Endothelial cell of umbilical vein (primary cell): ENCODE measurements at regions not wholly inside any gene's neighbourhood (a gene's known extent, or its start where the extent isn't known, plus 50 kb on each side); places are given as distances from the start of the nearest gene placed in this dataset.

Experiments
- BruUV-seq: library from RNA; stranded (reverse); fragments of 400-500 nt; replicated peaks from 2 replicates; lab custom pipeline; 2021; lab: Mats Ljungman, UMichigan
- CTCF ChIA-PET: fragments of 300-600, 350-600 bp; sonication (Branson Sonifier 250); formaldehyde crosslinking; loops from one replicate; lab custom pipeline; 2021; ENCODE audit warnings: antibody characterized with exemption, inconsistent platforms; lab: Charles Lee
- POLR2A ChIA-PET: fragments of 300-600, 350-600 bp; sonication (Branson Sonifier 250); formaldehyde crosslinking; loops from one replicate; lab custom pipeline; 2021; ENCODE audit warnings: antibody characterized with exemption, inconsistent platforms; lab: Charles Lee
- DNase-seq: peaks from one replicate; pipeline ENCODE4 v3.0.0-alpha.2; 2011; ENCODE audit warnings: low read depth, low spot score
- FAIRE-seq: peaks from 2 replicates; lab custom pipeline; 2011; peaks lifted over from hg19 to GRCh38; lab: Jason Lieb, UNC
- H2AFZ ChIP-seq: 2 replicates; pipeline ENCODE4 v1.6.0; 2012; ENCODE audit warnings: low read depth, low read length, control low read depth, inconsistent platforms
- H3K27ac ChIP-seq: 2 replicates; pipeline ENCODE4 v1.5.1; 2011; ENCODE audit warnings: low read depth, mild to moderate bottlenecking, control low read depth, low read length, moderate library complexity; ENCODE audit not compliant: insufficient read depth
- H3K27me3 ChIP-seq, 2 experiments: 2 replicates each; pipeline versions ENCODE4 v1.6.0 to v1.6.1; 2011; ENCODE audit warnings: low read length in 2 of 2, mixed read lengths in 1 of 2; ENCODE audit not compliant: control insufficient read depth in 2 of 2, insufficient read depth in 2 of 2
- H3K36me3 ChIP-seq, 2 experiments: 2 replicates in 1 of 2; 3 replicates in 1 of 2; pipeline ENCODE4 v1.5.1; 2011; ENCODE audit warnings: low read length in 2 of 2, mild to moderate bottlenecking in 1 of 2, moderate library complexity in 1 of 2; ENCODE audit not compliant: control insufficient read depth in 2 of 2, insufficient read depth in 2 of 2; ENCODE audit errors: extremely low read depth in 1 of 2
- H3K4me1 ChIP-seq: 3 replicates; pipeline ENCODE4 v1.5.1; 2011; ENCODE audit warnings: mild to moderate bottlenecking, low read length; ENCODE audit not compliant: control insufficient read depth, insufficient read depth; ENCODE audit errors: extremely low read depth
- H3K4me2 ChIP-seq: 2 replicates; pipeline ENCODE4 v1.6.1; 2011; ENCODE audit warnings: low read length, control low read depth, mixed read lengths; ENCODE audit not compliant: insufficient read depth
- H3K4me3 ChIP-seq, 3 experiments: fragments of 200-600 bp in 1 of 3; sonication (generic), shearing (Covaris generic) in 1 of 3; replicated peaks in 1 of 3; 2 replicates each; pipeline ENCODE4 v1.5.1; 2011 to 2016; ENCODE audit warnings: control low read depth in 3 of 3, low read length in 3 of 3, mild to moderate bottlenecking in 2 of 3, inconsistent platforms in 1 of 3, low read depth in 1 of 3, moderate library complexity in 1 of 3; ENCODE audit not compliant: insufficient read depth in 1 of 3
- H3K79me2 ChIP-seq: 2 replicates; pipeline ENCODE4 v1.6.0; 2012; ENCODE audit warnings: low read length, inconsistent platforms; ENCODE audit not compliant: control insufficient read depth, insufficient read depth
- H3K9ac ChIP-seq: replicated peaks from 2 replicates; pipeline ENCODE3; 2011; ENCODE audit warnings: low read length, control low read depth; ENCODE audit not compliant: insufficient read depth; ENCODE audit errors: extremely low read depth
- H3K9me1 ChIP-seq: replicated peaks from 3 replicates; pipeline ENCODE4 v1.6.0; 2011; ENCODE audit warnings: mild to moderate bottlenecking, low read length; ENCODE audit not compliant: control insufficient read depth, insufficient read depth; ENCODE audit errors: extremely low read depth
- H3K9me3 ChIP-seq: replicated peaks from 2 replicates; pipeline ENCODE4 v1.5.1; 2012; ENCODE audit warnings: low read length, inconsistent platforms; ENCODE audit not compliant: control insufficient read depth, insufficient read depth
- H4K20me1 ChIP-seq: replicated peaks from 2 replicates; pipeline ENCODE3; 2011; ENCODE audit warnings: mild to moderate bottlenecking, low read length; ENCODE audit not compliant: control insufficient read depth, insufficient read depth; ENCODE audit errors: extremely low read depth
- EZH2 ChIP-seq: IDR thresholded peaks from 2 replicates; pipeline ENCODE4 v1.6.1; 2012; ENCODE audit warnings: borderline replicate concordance, low read depth, mild to moderate bottlenecking, moderate library complexity, low read length, inconsistent platforms; ENCODE audit not compliant: severe bottlenecking
- FOS ChIP-seq: IDR thresholded peaks from 2 replicates; pipeline ENCODE4 v1.6.1; 2011; ENCODE audit warnings: mild to moderate bottlenecking, low read length, moderate library complexity, borderline replicate concordance; ENCODE audit not compliant: insufficient read depth
- GATA2 ChIP-seq: IDR thresholded peaks from 2 replicates; pipeline ENCODE4 v1.7.0; 2011; ENCODE audit warnings: low read depth, mild to moderate bottlenecking, moderate library complexity, mixed read lengths, low read length; ENCODE audit not compliant: insufficient read length, insufficient read depth
- JUN ChIP-seq: IDR thresholded peaks from 2 replicates; pipeline ENCODE4 v1.6.1; 2011; ENCODE audit warnings: borderline replicate concordance, low read depth; ENCODE audit not compliant: insufficient read length, insufficient read depth
- MYC ChIP-seq: IDR thresholded peaks from one replicate; pipeline ENCODE4 v1.6.1; 2011; ENCODE audit warnings: mild to moderate bottlenecking, low read depth, low read length
- POLR2A ChIP-seq: IDR thresholded peaks from 2 replicates; pipeline ENCODE4 v1.6.1; 2012; ENCODE audit warnings: low read depth, mild to moderate bottlenecking, control low read depth, low read length
- POLR2AphosphoS5 ChIP-seq: IDR thresholded peaks from 2 replicates; pipeline ENCODE4 v1.6.1; 2012; ENCODE audit warnings: low read depth, mild to moderate bottlenecking, control low read depth, low read length, moderate library complexity; ENCODE audit not compliant: insufficient read depth
- dilution Hi-C: fragments of 300-500 bp; cut with MboI; formaldehyde crosslinking; loops from one replicate; pipeline ENCODE4 v1.15.0; 2019; ENCODE audit warnings: low sequenced_read_pairs; ENCODE audit not compliant: extremely low pct_ligation_motif_present
- intact Hi-C: fragments of 100-400 bp; cut with micrococcal nuclease; formaldehyde crosslinking; loops from one replicate; pipeline ENCODE4 v1.10.0; 2022
- TF ChIP-seq, protein P1 (sequence below), 2 donors: IDR thresholded peaks; 1 replicate in 1 of 2; 2 replicates in 1 of 2; pipeline ENCODE4 v1.5.1; 2011; ENCODE audit warnings: low read length in 2 of 2, mild to moderate bottlenecking in 2 of 2, moderate library complexity in 2 of 2, control low read depth in 1 of 2, inconsistent platforms in 1 of 2, low read depth in 1 of 2; ENCODE audit not compliant: insufficient read depth in 1 of 2; ENCODE audit errors: extremely low read depth in 1 of 2
- TF ChIP-seq, protein P2 (sequence below): IDR thresholded peaks from 2 replicates; pipeline ENCODE4 v1.6.1; 2011; ENCODE audit not compliant: insufficient read depth, insufficient read length

DNA sequence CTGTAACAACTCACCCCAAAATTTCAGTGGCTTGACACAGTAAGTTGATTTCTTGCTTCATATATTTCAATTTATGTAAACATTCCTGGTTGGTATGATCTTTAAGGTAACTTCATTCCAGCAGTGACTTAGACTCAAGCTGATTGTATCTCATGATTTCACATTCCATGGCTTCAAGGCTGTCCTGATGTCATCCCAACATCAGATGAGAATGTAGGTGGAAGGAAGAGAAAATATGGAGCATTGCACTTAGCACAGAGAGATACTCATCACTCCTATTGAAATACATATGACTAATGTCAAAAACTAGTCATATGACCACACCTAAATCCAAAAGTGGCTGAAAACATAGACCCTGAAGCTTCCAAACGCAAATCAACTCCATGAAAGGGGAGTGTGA lies 793.8 kb downstream of the TBL1XR1 start:
- H2AFZ ChIP-seq, result no peak overlapping the region
- H4K20me1 ChIP-seq, result no peaks in the 10 kb centered on the region
- no peaks in the 10 kb centered on the region for H3K79me2 ChIP-seq
- no peaks in the 10 kb centered on the region for H3K4me1 ChIP-seq
- ChIA-PET POLR2A (no interaction called here), CTCF (no interaction called here)
- no TSS peak for BruUV-seq
- H3K4me2 ChIP-seq, result no peak overlapping the region
- H3K9me1 ChIP-seq, result no peaks in the 10 kb centered on the region
- no peak overlapping the region for H3K4me3 ChIP-seq
- H3K27ac ChIP-seq, result no peak overlapping the region
- no peaks in the 10 kb centered on the region for H3K36me3 ChIP-seq
- H3K9ac ChIP-seq, result no peak overlapping the region
- dilution Hi-C loops (no loop called here), intact Hi-C loops (no loop called here)
- H3K27me3 ChIP-seq, result no peaks in the 10 kb centered on the region
- DNase-seq (no peak), FAIRE-seq (no peak)
- TF ChIP-seq, protein P1, sequence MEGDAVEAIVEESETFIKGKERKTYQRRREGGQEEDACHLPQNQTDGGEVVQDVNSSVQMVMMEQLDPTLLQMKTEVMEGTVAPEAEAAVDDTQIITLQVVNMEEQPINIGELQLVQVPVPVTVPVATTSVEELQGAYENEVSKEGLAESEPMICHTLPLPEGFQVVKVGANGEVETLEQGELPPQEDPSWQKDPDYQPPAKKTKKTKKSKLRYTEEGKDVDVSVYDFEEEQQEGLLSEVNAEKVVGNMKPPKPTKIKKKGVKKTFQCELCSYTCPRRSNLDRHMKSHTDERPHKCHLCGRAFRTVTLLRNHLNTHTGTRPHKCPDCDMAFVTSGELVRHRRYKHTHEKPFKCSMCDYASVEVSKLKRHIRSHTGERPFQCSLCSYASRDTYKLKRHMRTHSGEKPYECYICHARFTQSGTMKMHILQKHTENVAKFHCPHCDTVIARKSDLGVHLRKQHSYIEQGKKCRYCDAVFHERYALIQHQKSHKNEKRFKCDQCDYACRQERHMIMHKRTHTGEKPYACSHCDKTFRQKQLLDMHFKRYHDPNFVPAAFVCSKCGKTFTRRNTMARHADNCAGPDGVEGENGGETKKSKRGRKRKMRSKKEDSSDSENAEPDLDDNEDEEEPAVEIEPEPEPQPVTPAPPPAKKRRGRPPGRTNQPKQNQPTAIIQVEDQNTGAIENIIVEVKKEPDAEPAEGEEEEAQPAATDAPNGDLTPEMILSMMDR (IDR thresholded peaks at IDR 0.05; ENCODE audit: extremely low read depth in 1 of 2, insufficient read depth in 1 of 2, low read depth in 1 of 2, low read length in 2 of 2), result no peak
- TF ChIP-seq POLR2AphosphoS5 (no peak), EZH2 (no peak), POLR2A (no peak), FOS (no peak), GATA2 (no peak), JUN (no peak), MYC (no peak)
- TF ChIP-seq, protein P2, sequence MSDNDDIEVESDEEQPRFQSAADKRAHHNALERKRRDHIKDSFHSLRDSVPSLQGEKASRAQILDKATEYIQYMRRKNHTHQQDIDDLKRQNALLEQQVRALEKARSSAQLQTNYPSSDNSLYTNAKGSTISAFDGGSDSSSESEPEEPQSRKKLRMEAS, result no peak
- H3K9me3 ChIP-seq, result no peaks in the 10 kb centered on the region
